Tibial nerve (tissue), 4 donors: ENCODE measurements at regions not wholly inside any gene's neighbourhood (a gene's known extent, or its start where the extent isn't known, plus 50 kb on each side); places are given as distances from the start of the nearest gene placed in this dataset.

Experiments used
- DNase-seq, 2 donors: peaks; one replicate each; pipeline ENCODE4 v3.0.0-alpha.2; 2019; ENCODE audit warnings: low spot score in 2 of 2
- H3K27ac ChIP-seq, 4 donors: fragments of 200-600 bp; sonication (generic) in 3 of 4; one replicate each; pipeline ENCODE4 v1.5.1; 2017 to 2019; ENCODE audit warnings: mild to moderate bottlenecking in 1 of 4
- H3K27me3 ChIP-seq, 2 donors: fragments of 200-600 bp; sonication (generic) in 1 of 2; one replicate each; pipeline versions ENCODE4 v1.5.1 to v1.6.0; 2017 to 2019
- H3K36me3 ChIP-seq, 3 donors: fragments of 200-600 bp; sonication (generic); one replicate each; pipeline ENCODE4 v1.5.1; 2018 to 2019
- H3K4me1 ChIP-seq, 4 donors: fragments of 200-600 bp; sonication (generic) in 3 of 4; one replicate each; pipeline ENCODE4 v1.5.1; 2017 to 2019
- H3K4me3 ChIP-seq, 4 donors: fragments of 200-600 bp; sonication (generic) in 3 of 4; one replicate each; pipeline ENCODE4 v1.5.1; 2017 to 2019; ENCODE audit warnings: mild to moderate bottlenecking in 1 of 4, moderate library complexity in 1 of 4
- H3K9me3 ChIP-seq, 4 donors: fragments of 200-600 bp; sonication (generic) in 3 of 4; one replicate each; pipeline ENCODE4 v1.5.1; 2017 to 2019
- EP300 ChIP-seq, 2 donors: sonication (generic); formaldehyde crosslinking; IDR thresholded peaks; one replicate each; pipeline ENCODE4 v1.6.1; 2017; ENCODE audit warnings: antibody characterized with exemption in 2 of 2, mild to moderate bottlenecking in 1 of 2
- POLR2A ChIP-seq, 2 donors: fragments of 450-650 bp; IDR thresholded peaks; one replicate each; pipeline ENCODE4 v1.6.1; 2017; ENCODE audit warnings: antibody characterized with exemption in 2 of 2, mild to moderate bottlenecking in 2 of 2, moderate library complexity in 2 of 2
- WGBS, 2 donors: methylation state at CpG; one replicate each; pipeline ENCODE4 v1.1.5; 2018; 5-methylcytosine and 5-hydroxymethylcytosine counted together
- TF ChIP-seq, protein P1 (sequence below), 5 experiments: fragments of 200-600 bp in 3 of 5; fragments of 450-650 bp in 2 of 5; sonication (generic) in 3 of 5; IDR thresholded peaks; one replicate each; pipeline ENCODE4 v1.5.1; 2016 to 2019; ENCODE audit warnings: antibody characterized with exemption in 5 of 5, mild to moderate bottlenecking in 3 of 5, moderate library complexity in 2 of 5

GRCh38 chr16:47995354-47995753, 160.4 kb downstream of the ABCC12 start:
- H3K4me1 ChIP-seq: no peaks in the 10 kb centered on the region
- no peaks in the 10 kb centered on the region for H3K36me3 ChIP-seq
- DNase-seq: no peak
- H3K27ac ChIP-seq: no peak overlapping the region
- H3K4me3 ChIP-seq: no peak overlapping the region
- TF ChIP-seq POLR2A (IDR thresholded peaks at IDR 0.05): no peak
- TF ChIP-seq, protein P1, sequence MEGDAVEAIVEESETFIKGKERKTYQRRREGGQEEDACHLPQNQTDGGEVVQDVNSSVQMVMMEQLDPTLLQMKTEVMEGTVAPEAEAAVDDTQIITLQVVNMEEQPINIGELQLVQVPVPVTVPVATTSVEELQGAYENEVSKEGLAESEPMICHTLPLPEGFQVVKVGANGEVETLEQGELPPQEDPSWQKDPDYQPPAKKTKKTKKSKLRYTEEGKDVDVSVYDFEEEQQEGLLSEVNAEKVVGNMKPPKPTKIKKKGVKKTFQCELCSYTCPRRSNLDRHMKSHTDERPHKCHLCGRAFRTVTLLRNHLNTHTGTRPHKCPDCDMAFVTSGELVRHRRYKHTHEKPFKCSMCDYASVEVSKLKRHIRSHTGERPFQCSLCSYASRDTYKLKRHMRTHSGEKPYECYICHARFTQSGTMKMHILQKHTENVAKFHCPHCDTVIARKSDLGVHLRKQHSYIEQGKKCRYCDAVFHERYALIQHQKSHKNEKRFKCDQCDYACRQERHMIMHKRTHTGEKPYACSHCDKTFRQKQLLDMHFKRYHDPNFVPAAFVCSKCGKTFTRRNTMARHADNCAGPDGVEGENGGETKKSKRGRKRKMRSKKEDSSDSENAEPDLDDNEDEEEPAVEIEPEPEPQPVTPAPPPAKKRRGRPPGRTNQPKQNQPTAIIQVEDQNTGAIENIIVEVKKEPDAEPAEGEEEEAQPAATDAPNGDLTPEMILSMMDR (IDR thresholded peaks at IDR 0.05): no peak
- TF ChIP-seq EP300 (IDR thresholded peaks at IDR 0.05): no peak
- H3K9me3 ChIP-seq: peaks cover 0 to 15% (median 0%) of the 10 kb centered on the region in 4 donors
- no peaks in the 10 kb centered on the region for H3K27me3 ChIP-seq
- 81 to 82% methylated on average over 2 of the region's 2 CpGs for WGBS, 2 donors

GRCh38 chr16:47991491-47991890, 164.3 kb downstream of the ABCC12 start:
- 78 to 83% methylated on average over 2 of the region's 2 CpGs for WGBS, 2 donors
- no peak overlapping the region for H3K4me3 ChIP-seq
- no peaks in the 10 kb centered on the region for H3K36me3 ChIP-seq
- no peak overlapping the region for H3K27ac ChIP-seq
- H3K4me1 ChIP-seq: no peaks in the 10 kb centered on the region
- H3K9me3 ChIP-seq: peaks cover 0 to 19% (median 0%) of the 10 kb centered on the region in 4 donors
- TF ChIP-seq, protein P1 (IDR thresholded peaks at IDR 0.05): no peak
- TF ChIP-seq EP300 (IDR thresholded peaks at IDR 0.05): no peak
- H3K27me3 ChIP-seq: no peaks in the 10 kb centered on the region
- DNase-seq: no peak

DNA sequence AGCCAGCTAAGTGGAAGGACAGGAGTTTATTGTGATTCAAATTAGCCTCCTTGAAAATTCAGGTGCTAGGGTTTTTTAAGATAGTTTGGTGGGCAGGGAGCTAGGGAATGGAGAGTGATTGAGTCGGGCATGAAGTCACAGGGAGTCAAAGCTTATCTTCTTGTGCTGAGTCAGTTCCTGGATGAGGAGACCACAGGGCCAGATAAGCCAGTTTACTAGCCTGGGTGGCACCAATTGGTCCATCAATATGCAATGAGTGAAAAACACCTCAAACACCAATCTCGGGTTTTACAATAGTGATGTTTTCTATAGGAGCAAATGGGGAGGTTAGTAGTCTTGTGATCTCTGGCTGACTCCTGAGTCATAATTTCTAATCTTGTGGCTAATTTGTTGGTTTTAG, 165.1 kb downstream of the ABCC12 start:
- WGBS, 2 donors: 90% methylated on average over 2 of the region's 2 CpGs

GRCh38 chr16:47987136-47987535, 168.7 kb downstream of the ABCC12 start:
- Histone ChIP-seq H3K36me3 (no peaks in the 10 kb centered on the region), H3K27me3 (no peaks in the 10 kb centered on the region), H3K9me3 (peaks cover 0 to 10% (median 0%) of the 10 kb centered on the region in 4 donors), H3K4me1 (no peaks in the 10 kb centered on the region), H3K27ac (no peak overlapping the region), H3K4me3 (no peak overlapping the region)
- 80 to 86% methylated on average over 2 of the region's 2 CpGs for WGBS, 2 donors
- TF ChIP-seq, protein P1 (IDR thresholded peaks at IDR 0.05): no peak
- TF ChIP-seq POLR2A (IDR thresholded peaks at IDR 0.05): no peak
- TF ChIP-seq EP300 (IDR thresholded peaks at IDR 0.05): no peak
- no peak for DNase-seq

More for the DNA sequence above, 165.1 kb downstream of the ABCC12 start:
- Histone ChIP-seq H3K4me3 (no peak overlapping the region), H3K27ac (no peak overlapping the region), H3K27me3 (no peaks in the 10 kb centered on the region), H3K4me1 (no peaks in the 10 kb centered on the region), H3K36me3 (no peaks in the 10 kb centered on the region), H3K9me3 (peaks cover 0 to 19% (median 0%) of the 10 kb centered on the region in 4 donors)
- TF ChIP-seq, protein P1 (IDR thresholded peaks at IDR 0.05): no peak
- TF ChIP-seq POLR2A (IDR thresholded peaks at IDR 0.05) (no peak), EP300 (IDR thresholded peaks at IDR 0.05) (no peak)
- no peak for DNase-seq

DNA sequence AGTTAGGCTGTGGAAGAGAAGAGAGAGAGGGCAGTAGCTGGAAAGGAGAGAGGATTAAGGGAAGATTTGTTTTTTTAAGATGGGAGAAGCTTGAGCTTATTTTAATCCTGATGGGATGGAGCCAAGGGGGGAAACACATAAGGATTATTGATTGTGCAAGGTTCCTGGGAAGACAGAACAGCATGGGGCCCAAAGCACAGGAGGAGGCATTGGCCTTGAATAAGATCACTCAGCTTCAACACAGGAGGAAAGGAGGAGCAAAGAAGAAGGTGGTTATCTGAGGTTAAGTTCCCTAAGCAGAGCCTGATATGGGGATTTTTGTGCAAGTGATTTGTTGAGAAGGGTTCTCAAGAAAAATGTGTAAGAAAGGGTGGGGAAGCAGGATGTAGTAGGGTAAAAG, 169.8 kb downstream of the ABCC12 start:
- no peaks in the 10 kb centered on the region for H3K27me3 ChIP-seq
- no peak overlapping the region for H3K4me3 ChIP-seq
- no peaks in the 10 kb centered on the region for H3K36me3 ChIP-seq
- H3K4me1 ChIP-seq: no peaks in the 10 kb centered on the region
- peaks cover 0 to 10% (median 0%) of the 10 kb centered on the region in 4 donors for H3K9me3 ChIP-seq
- no peak for TF ChIP-seq EP300 (IDR thresholded peaks at IDR 0.05)
- TF ChIP-seq, protein P1 (IDR thresholded peaks at IDR 0.05): no peak
- no peak for TF ChIP-seq POLR2A (IDR thresholded peaks at IDR 0.05)
- no peak overlapping the region for H3K27ac ChIP-seq
- DNase-seq: no peak
